GM23338 (cell line): ENCODE measurements at regions not wholly inside any gene's neighbourhood (a gene's known extent, or its start where the extent isn't known, plus 50 kb on each side); places are given as distances from the start of the nearest gene placed in this dataset.

Source experiments
- ATAC-seq: fragments of 200-7000 bp; cut with Tn5 transposase; 3 replicates; pipeline ENCODE4 v1.9.1; 2020
- DNase-seq: peaks from one replicate; pipeline ENCODE4 v3.0.0-alpha.2; 2015; ENCODE audit warnings: low spot score
- H2AFZ ChIP-seq: fragments of 200-600 bp; sonication (generic); 2 replicates; pipeline ENCODE4 v1.8.0; 2016; ENCODE audit warnings: antibody characterized with exemption, mild to moderate bottlenecking, moderate library complexity
- H3F3A ChIP-seq: fragments of 200-600 bp; sonication (generic); replicated peaks from 2 replicates; pipeline ENCODE4 v1.8.0; 2017; ENCODE audit warnings: antibody characterized with exemption, mixed run types, low read depth
- H3K27ac ChIP-seq: fragments of 200-600 bp; sonication (generic); 2 replicates; pipeline ENCODE4 v1.6.1; 2016; ENCODE audit warnings: low read depth
- H3K27me3 ChIP-seq: fragments of 200-600 bp; sonication (generic); 2 replicates; pipeline ENCODE4 v1.8.0; 2016; ENCODE audit warnings: mild to moderate bottlenecking, mixed run types, moderate library complexity; ENCODE audit not compliant: insufficient read depth
- H3K36me3 ChIP-seq: fragments of 200-600 bp; sonication (generic); 2 replicates; pipeline ENCODE4 v1.8.0; 2016; ENCODE audit warnings: mild to moderate bottlenecking; ENCODE audit not compliant: insufficient read depth
- H3K4me1 ChIP-seq: fragments of 200-600 bp; sonication (generic); 2 replicates; pipeline ENCODE4 v1.8.0; 2016; ENCODE audit warnings: mild to moderate bottlenecking, moderate library complexity; ENCODE audit not compliant: insufficient read depth
- H3K4me2 ChIP-seq: fragments of 200-600 bp; sonication (generic); 2 replicates; pipeline ENCODE4 v1.7.1; 2017; ENCODE audit warnings: mixed run types
- H3K4me3 ChIP-seq: fragments of 200-600 bp; sonication (generic); 2 replicates; pipeline ENCODE4 v1.6.1; 2016; ENCODE audit warnings: mixed run types
- H3K79me2 ChIP-seq: fragments of 200-600 bp; sonication (generic); replicated peaks from 2 replicates; pipeline ENCODE4 v1.8.0; 2017; ENCODE audit warnings: mild to moderate bottlenecking; ENCODE audit not compliant: insufficient read depth
- H3K9me2 ChIP-seq: fragments of 200-600 bp; sonication (generic); 2 replicates; pipeline ENCODE4 v1.8.0; 2017; ENCODE audit not compliant: insufficient read depth
- H4K20me1 ChIP-seq: fragments of 200-600 bp; sonication (generic); replicated peaks from 2 replicates; pipeline ENCODE4 v1.8.0; 2017; ENCODE audit warnings: mild to moderate bottlenecking; ENCODE audit not compliant: insufficient read depth
- H3K27ac Mint-ChIP-seq: 2 replicates; pipeline ENCODE4 v1.8.0; 2020; ENCODE audit warnings: inconsistent platforms, mild to moderate bottlenecking, moderate library complexity, mixed read lengths
- H3K27me3 Mint-ChIP-seq: 3 replicates; pipeline ENCODE4 v1.8.0; 2022; ENCODE audit warnings: low read depth, mild to moderate bottlenecking, moderate library complexity, mixed read lengths, inconsistent platforms; ENCODE audit not compliant: insufficient read depth, poor library complexity
- H3K36me3 Mint-ChIP-seq: 3 replicates; pipeline ENCODE4 v1.8.0; 2021; ENCODE audit warnings: low read depth, mild to moderate bottlenecking, inconsistent platforms, moderate library complexity, mixed read lengths
- H3K4me1 Mint-ChIP-seq: 3 replicates; pipeline ENCODE4 v1.8.0; 2020; ENCODE audit warnings: mild to moderate bottlenecking, inconsistent platforms, mixed read lengths
- H3K4me3 Mint-ChIP-seq: 3 replicates; pipeline ENCODE4 v1.8.0; 2021; ENCODE audit warnings: moderate library complexity, mild to moderate bottlenecking, inconsistent platforms, mixed read lengths
- H3K9me3 Mint-ChIP-seq: 3 replicates; pipeline ENCODE4 v1.8.0; 2020; ENCODE audit warnings: moderate library complexity, mild to moderate bottlenecking, inconsistent platforms, mixed read lengths
- CREB1 ChIP-seq: fragments of 250-450 bp; sonication (Bioruptor Pico); IDR thresholded peaks from 2 replicates; pipeline ENCODE4 v1.5.0; 2020; ENCODE audit warnings: low read depth, mild to moderate bottlenecking, moderate library complexity
- CTCF ChIP-seq, 2 experiments: fragments of 200-600 bp in 1 of 2; sonication (generic) in 1 of 2; conservative IDR thresholded peaks; 2 replicates each; pipeline versions ENCODE4 v1.5.1 to v1.6.1; 2016 to 2017; ENCODE audit warnings: antibody characterized with exemption in 2 of 2, low read depth in 2 of 2, mild to moderate bottlenecking in 2 of 2, moderate library complexity in 1 of 2
- EZH2 ChIP-seq: fragments of 200-600 bp; sonication (generic); IDR thresholded peaks from one replicate; pipeline ENCODE4 v1.8.0; 2017; ENCODE audit warnings: antibody characterized with exemption, mild to moderate bottlenecking, low read depth; ENCODE audit not compliant: unreplicated experiment
- NANOG ChIP-seq: IDR thresholded peaks from 2 replicates; pipeline ENCODE4 v1.6.1; 2016; ENCODE audit warnings: antibody characterized with exemption, borderline replicate concordance
- REST ChIP-seq: IDR thresholded peaks from one replicate; pipeline ENCODE4 v1.6.1; 2018; ENCODE audit warnings: antibody characterized with exemption; ENCODE audit not compliant: unreplicated experiment
- STAT1 ChIP-seq: IDR thresholded peaks from one replicate; pipeline ENCODE4 v1.6.1; 2016; ENCODE audit warnings: antibody characterized with exemption; ENCODE audit not compliant: unreplicated experiment
- ZNF114 ChIP-seq: fragments of 250-450 bp; sonication (Bioruptor Pico); IDR thresholded peaks from 2 replicates; pipeline ENCODE4 v1.5.0; 2020; ENCODE audit warnings: mild to moderate bottlenecking, moderate library complexity
- ZNF331 ChIP-seq: fragments of 250-450 bp; sonication (Bioruptor Pico); IDR thresholded peaks from 2 replicates; pipeline ENCODE4 v1.5.0; 2020; ENCODE audit warnings: low read depth, mild to moderate bottlenecking, moderate library complexity
- ZNF462 ChIP-seq: fragments of 250-450 bp; sonication (Bioruptor Pico); IDR thresholded peaks from 2 replicates; pipeline ENCODE4 v1.5.0; 2020; ENCODE audit warnings: mild to moderate bottlenecking, moderate library complexity

GRCh38 chr2:8022908-8023640 lies 658.8 kb upstream of the ID2 start:
- no peaks in the 10 kb centered on the region for H3K79me2 ChIP-seq
- H3K4me2 ChIP-seq: no peak overlapping the region
- Mint-ChIP-seq H3K27me3 (peaks cover 10% of the 10 kb centered on the region), H3K36me3 (peaks cover 15% of the 10 kb centered on the region), H3K4me1 (no peaks in the 10 kb centered on the region), H3K27ac (no peak overlapping the region), H3K4me3 (no peak overlapping the region), H3K9me3 (peaks cover 14% of the 10 kb centered on the region)
- H3F3A ChIP-seq: no peaks in the 10 kb centered on the region
- H3K27ac ChIP-seq: no peak overlapping the region
- TF ChIP-seq CREB1: no peak
- H3K4me1 ChIP-seq: no peaks in the 10 kb centered on the region
- H2AFZ ChIP-seq: no peak overlapping the region
- no peaks in the 10 kb centered on the region for H4K20me1 ChIP-seq
- no peak for ATAC-seq
- no peaks in the 10 kb centered on the region for H3K36me3 ChIP-seq
- no peak for DNase-seq
- H3K27me3 ChIP-seq: no peaks in the 10 kb centered on the region
- H3K9me2 ChIP-seq: peaks cover 23% of the 10 kb centered on the region
- H3K4me3 ChIP-seq: no peak overlapping the region

- no peak overlapping the region for H3K4me3 ChIP-seq
- H3K27ac Mint-ChIP-seq: no peak overlapping the region
- H4K20me1 ChIP-seq: no peaks in the 10 kb centered on the region
- H2AFZ ChIP-seq: peak overlapping the region; percentile 23; the same call in 1 of the 2 replicates
- H3K4me3 Mint-ChIP-seq: no peak overlapping the region
- no peak for ATAC-seq
- H3K36me3 Mint-ChIP-seq: peaks cover 15% of the 10 kb centered on the region
- peaks cover 14% of the 10 kb centered on the region for H3K9me3 Mint-ChIP-seq
- H3K4me1 Mint-ChIP-seq: no peaks in the 10 kb centered on the region
- no peaks in the 10 kb centered on the region for H3K36me3 ChIP-seq
- no peaks in the 10 kb centered on the region for H3F3A ChIP-seq
- peaks cover 13% of the 10 kb centered on the region; the same call in 1 of the 2 replicates for H3K9me2 ChIP-seq
- H3K27ac ChIP-seq: no peak overlapping the region
- no peak for DNase-seq
- H3K4me1 ChIP-seq: no peaks in the 10 kb centered on the region
- H3K4me2 ChIP-seq: no peak overlapping the region
- H3K79me2 ChIP-seq: no peaks in the 10 kb centered on the region
- H3K27me3 ChIP-seq: no peaks in the 10 kb centered on the region
- H3K27me3 Mint-ChIP-seq: peaks cover 13% of the 10 kb centered on the region
- TF ChIP-seq CTCF (conservative IDR thresholded peaks at IDR 0.05; ENCODE audit: low read depth in 2 of 2): no peak
- no peak for TF ChIP-seq ZNF462 (CRISPR knock-in tag)
- TF ChIP-seq STAT1: no peak
- TF ChIP-seq CREB1: no peak
- TF ChIP-seq REST: no peak
- no peak for TF ChIP-seq EZH2
- no peak for TF ChIP-seq ZNF331
- no peak for TF ChIP-seq ZNF114 (CRISPR knock-in tag)
- TF ChIP-seq NANOG: no peak
Measured at GRCh38 chr2:8024506-8024905, 657.4 kb upstream of the ID2 start.
